GM19395 (cell line): ENCODE measurements at regions not wholly inside any gene's neighbourhood (a gene's known extent, or its start where the extent isn't known, plus 50 kb on each side); places are given as distances from the start of the nearest gene placed in this dataset.
"Not testable (repeated sequence)": the region's sequence is repeated elsewhere in the genome, so short reads cannot be mapped to it uniquely, and the experiment has no call there.

ENCODE experiments used
- ATAC-seq: cut with Tn5 transposase; IDR thresholded peaks from one replicate; pipeline ENCODE4 v1.9.1; 2021; ENCODE audit warnings: mild to moderate bottlenecking, moderate library complexity; ENCODE audit not compliant: unreplicated experiment

DNA sequence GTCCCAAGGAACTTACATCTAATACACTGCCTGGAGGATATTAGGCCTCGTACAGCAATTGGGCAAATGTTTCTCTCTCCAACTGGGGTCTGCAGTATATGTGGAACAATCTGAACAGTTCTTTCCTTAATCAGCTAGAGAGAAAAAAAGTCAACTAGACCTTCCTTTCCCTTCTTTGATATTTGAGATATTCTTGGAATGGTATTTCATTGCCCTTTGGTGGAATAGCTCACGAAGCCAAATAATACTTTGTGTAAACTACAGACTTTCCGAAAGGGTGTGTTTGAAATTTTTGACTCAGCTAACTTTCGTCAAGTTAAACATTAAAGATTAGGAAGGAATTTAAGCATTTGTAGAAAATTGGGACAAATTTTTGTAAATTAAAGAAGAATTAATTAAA, 425.6 kb downstream of the RWDD3 start:
- no peak for ATAC-seq

- no peak for ATAC-seq
Observed at GRCh38 chr1:95660736-95661135, 426.7 kb downstream of the RWDD3 start.

GRCh38 chr1:95663530-95663929, 429.5 kb downstream of the RWDD3 start:
- not testable (repeated sequence) for ATAC-seq

DNA sequence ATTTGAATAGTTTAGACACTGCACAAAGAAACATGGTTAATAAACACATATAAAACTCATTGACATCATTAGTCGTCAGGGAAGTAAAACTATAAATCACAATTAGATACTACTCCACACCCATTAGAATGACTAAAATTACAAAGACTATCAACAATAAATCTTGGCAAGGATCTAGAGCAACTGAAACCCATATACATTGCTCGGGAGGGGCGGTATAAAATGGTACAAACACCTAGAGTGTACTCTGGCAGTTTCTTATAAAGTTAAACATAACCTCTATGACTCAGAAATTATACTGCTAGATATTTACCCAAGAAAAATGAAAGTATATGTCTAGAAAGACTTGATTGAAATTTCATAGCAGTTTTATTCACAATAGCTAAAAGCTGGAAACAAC, 434.2 kb downstream of the RWDD3 start:
- ATAC-seq: no peak

DNA sequence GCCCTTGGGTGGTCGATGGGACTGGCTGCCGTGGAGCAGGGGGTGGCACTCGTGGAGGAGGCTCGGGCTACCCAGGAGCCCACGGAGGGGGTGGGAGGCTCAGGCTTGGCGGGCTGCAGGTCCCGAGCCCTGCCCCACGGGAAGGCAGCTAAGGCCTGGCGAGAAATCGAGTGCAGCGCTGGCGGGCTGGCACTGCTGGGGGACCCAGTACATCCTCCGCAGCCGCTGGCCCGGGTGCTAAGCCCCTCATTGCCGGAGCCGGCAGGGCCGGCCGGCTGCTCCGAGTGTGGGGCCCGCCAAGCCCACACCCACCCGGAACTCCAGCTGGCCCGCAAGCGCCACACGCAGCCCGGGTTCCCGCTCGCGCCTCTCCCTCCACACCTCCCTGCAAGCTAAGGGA, 435.6 kb downstream of the RWDD3 start:
- not testable (repeated sequence) for ATAC-seq

DNA sequence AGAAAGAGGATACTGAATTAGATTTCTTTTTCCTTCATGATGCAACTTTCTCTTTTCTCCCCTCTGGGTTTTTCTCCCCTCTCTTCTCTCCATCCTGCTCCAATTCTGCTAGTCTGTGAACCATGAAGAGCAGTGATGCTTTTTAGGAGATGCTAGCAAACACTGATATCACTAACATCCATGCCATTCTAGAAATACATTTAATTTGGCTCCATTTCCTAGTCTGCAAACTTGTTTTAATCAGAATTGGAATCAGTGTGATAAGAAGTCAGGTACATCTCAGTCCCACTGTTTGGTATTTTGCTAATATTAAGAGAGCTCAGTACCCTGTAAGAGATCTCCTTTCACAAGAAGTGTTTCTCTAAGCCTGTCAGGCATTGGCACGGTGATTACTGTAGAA, 437.1 kb downstream of the RWDD3 start:
- no peak for ATAC-seq

DNA sequence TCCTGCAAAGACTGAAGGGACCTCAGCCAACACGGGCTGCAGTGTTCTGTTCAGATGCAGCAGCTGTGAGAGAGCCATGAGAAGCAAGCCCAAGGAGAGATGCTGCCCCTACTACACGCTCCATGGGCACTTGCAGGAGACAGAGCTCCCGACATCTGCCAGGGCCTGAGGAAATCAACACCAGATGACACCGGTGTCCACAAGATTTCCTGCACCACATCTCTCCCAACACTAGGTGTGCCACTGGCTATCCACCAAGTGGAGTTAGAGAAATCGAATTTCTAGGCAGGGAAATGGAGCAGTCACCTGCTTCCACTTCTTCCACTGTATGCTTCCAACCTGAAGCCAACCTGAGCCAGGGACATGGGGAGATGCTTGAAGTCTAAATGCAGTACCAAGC, 445.3 kb downstream of the RWDD3 start:
- ATAC-seq: no peak

DNA sequence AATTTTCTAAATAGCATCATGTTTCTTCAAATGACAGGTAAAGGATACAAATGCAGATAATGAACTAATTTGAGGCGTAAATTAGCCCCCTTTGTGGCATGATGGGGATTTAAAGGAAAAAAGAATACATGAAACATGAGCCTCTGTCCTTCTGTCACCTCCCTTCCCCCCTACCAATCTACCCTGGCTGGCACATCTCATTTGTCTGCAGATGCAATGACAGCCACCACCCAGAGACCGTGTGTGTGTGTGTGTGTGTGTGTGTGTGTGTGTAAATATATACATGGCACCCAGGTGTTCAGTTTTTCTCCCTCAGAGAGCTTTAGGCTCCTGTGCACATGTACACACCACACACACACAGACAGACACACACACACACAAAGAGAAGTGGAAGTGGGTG, 451.1 kb downstream of the RWDD3 start:
- ATAC-seq: no peak

GRCh38 chr1:95686217-95686616, 452.2 kb downstream of the RWDD3 start:
- ATAC-seq: no peak

GRCh38 chr1:95699149-95699953, 465.3 kb downstream of the RWDD3 start:
- no peak for ATAC-seq

DNA sequence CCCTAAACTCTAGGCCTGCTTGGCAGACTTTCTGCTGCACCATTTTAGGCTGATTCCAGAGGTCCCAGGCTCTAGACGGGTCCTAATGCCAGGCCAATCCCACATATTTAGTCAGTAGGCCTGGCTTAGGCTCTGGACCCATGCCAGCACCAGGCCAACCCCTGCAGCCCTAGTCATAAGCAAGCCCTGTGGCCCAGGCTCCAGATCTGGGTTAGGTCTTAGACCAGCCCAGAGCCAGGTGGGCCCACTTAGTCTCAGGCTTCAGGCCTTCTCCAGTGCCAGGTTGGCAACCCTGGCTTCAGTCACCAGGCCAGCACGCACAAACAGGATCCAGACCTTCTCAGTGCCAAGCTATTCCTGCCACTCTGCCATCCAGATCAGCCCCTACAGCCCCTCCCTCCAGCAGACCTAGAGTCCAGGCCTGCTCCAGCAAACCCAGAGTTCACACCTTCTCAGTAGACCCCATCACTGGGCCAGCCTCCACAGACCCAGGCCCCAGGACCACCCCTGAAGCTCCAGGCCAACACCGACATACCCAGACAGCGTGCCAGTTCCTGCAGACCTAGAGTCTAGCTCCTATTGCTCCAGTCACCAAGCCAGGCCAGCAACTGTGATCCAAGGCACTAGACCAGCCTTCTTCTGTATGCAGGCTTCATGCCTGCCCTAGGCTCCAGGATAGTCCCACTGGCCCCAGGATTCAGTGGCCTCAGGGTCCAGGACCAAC, 467.6 kb downstream of the RWDD3 start:
- ATAC-seq: no peak

GRCh38 chr1:95703046-95703445, 469.0 kb downstream of the RWDD3 start:
- no peak for ATAC-seq

GRCh38 chr1:95716097-95716496, 482.1 kb downstream of the RWDD3 start:
- no peak for ATAC-seq

GRCh38 chr1:95716550-95716949, 482.5 kb downstream of the RWDD3 start:
- ATAC-seq: no peak

DNA sequence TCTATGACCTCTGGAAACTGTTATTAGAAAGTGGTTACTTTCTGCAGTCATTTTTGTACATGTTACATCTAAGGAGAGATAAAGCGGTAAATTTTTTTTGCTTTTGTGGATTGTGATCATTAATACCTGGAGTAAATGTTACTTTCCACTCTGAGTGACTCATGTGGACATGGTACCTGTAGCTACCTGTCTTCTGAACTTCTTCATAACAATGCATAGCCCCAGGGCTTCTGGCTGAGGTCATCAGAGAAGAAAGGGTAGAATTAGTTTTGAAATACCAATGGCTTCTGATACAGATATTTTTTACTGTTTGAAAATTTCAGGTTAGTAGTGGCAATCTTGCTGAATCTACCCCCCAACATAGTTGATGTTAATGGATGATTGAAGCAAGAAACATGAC, 489.3 kb downstream of the RWDD3 start:
- ATAC-seq: no peak

DNA sequence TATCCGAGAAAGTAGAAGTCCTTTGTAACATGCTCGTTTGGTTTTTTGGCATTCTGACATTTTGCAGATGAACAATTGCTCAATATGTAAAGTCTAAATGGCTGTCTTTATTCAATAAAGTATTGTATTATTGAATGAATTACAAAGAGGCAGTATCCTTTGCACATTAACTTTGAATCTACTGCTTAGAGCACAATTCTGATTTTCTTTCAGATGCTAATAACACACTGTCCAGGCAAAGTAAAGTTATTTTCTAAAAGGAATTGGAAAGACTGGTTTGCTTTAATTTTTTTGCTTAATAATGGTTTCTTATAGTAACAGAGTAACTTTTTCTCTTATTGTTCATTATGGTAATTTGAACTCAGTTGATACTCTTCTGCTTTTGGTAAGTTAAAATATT, 494.8 kb downstream of the RWDD3 start:
- ATAC-seq: no peak

- no peak for ATAC-seq
Observed at GRCh38 chr1:95730986-95731385, 497.0 kb downstream of the RWDD3 start.

DNA sequence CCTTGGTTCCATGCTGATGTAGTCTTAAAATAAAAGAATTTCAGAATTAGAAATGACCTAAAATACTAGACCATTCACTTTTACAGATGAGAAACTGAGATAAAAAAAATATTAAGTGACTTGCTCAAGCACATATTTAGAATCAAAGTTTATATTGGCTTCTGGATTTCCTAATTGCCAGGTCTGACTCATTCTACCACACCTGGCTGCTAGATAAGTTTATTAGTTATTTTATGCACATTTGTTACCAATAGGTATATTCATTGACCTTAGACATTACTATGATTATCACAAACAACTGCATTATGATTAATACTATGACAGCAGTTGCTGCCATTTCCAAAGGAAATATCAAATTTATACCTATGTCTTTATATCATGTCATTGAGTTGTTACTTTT, 497.5 kb downstream of the RWDD3 start:
- ATAC-seq: no peak

- no peak for ATAC-seq
Observed at GRCh38 chr1:95733031-95733430, 499.0 kb downstream of the RWDD3 start.

DNA sequence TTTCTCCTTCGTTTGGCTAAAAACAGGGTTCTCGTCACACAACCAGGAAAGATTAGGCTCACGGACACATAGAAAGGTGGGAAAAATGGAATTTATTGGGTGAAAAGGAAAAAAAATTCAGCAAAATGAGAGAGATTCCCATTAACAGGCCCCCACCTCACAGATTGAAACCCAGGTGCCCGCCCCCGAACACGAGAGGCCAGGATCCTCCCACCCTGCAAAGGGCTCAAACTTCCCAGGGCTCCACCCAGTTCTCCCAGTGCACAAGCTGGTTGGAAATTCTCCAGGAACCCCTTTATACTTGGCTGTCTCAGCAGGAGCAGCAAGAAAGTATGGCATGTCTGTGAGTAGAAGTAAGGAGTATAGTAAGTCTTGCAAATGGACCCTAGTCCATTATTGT, 499.7 kb downstream of the RWDD3 start:
- ATAC-seq: no peak

- no peak for ATAC-seq
Observed at GRCh38 chr1:95734560-95734959, 500.6 kb downstream of the RWDD3 start.

GRCh38 chr1:95742591-95743089, 508.6 kb downstream of the RWDD3 start:
- ATAC-seq: no peak
